Embryonic facial prominence (tissue), 1 donor: ENCODE measurements at regions not wholly inside any gene's neighbourhood (a gene's known extent, or its start where the extent isn't known, plus 50 kb on each side); places are given as distances from the start of the nearest gene placed in this dataset.

Experiments
- DNase-seq: peaks from one replicate; pipeline ENCODE4 v3.0.0-alpha.2; 2016; ENCODE audit errors: extremely low spot score

GRCh38 chr15:62573876-62574275, 408.8 kb upstream of the C2CD4B start:
- DNase-seq = no peak

GRCh38 chr15:62578546-62578945, 413.5 kb upstream of the C2CD4B start:
- DNase-seq = no peak

GRCh38 chr15:62578960-62579359, 413.9 kb upstream of the C2CD4B start:
- no peak for DNase-seq

GRCh38 chr15:62579842-62580241, 414.8 kb upstream of the C2CD4B start:
- no peak for DNase-seq

- DNase-seq = no peak
These were observed 417.5 kb upstream of the C2CD4B start for GRCh38 chr15:62582580-62582979.

- DNase-seq = no peak
These were observed 419.5 kb upstream of the C2CD4B start for GRCh38 chr15:62584301-62585235.

- DNase-seq = no peak
These were observed 424.0 kb upstream of the C2CD4B start for GRCh38 chr15:62588938-62589670.

GRCh38 chr15:62591842-62592838, 427.1 kb upstream of the C2CD4B start:
- DNase-seq = no peak

GRCh38 chr15:62592920-62593319, 427.8 kb upstream of the C2CD4B start:
- DNase-seq = no peak

- no peak for DNase-seq
These were observed 428.8 kb upstream of the C2CD4B start for GRCh38 chr15:62593681-62594399.

- no peak for DNase-seq
These were observed 433.1 kb upstream of the C2CD4B start for GRCh38 chr15:62598217-62598616.

GRCh38 chr15:62599791-62600777, 435.0 kb upstream of the C2CD4B start:
- DNase-seq = no peak

GRCh38 chr15:62601777-62602545, 436.9 kb upstream of the C2CD4B start:
- no peak for DNase-seq

GRCh38 chr15:62603742-62604141, 438.7 kb upstream of the C2CD4B start:
- DNase-seq = no peak

GRCh38 chr15:62605282-62605681, 437.3 kb upstream of the TPM1 start:
- DNase-seq = no peak

- DNase-seq = no peak
These were observed 436.0 kb upstream of the TPM1 start for GRCh38 chr15:62606376-62607113.

- DNase-seq = no peak
These were observed 435.5 kb upstream of the TPM1 start for GRCh38 chr15:62607114-62607462.

GRCh38 chr15:62607643-62608042, 434.9 kb upstream of the TPM1 start:
- DNase-seq = no peak
